HepG2 (cell line): ENCODE measurements at regions not wholly inside any gene's neighbourhood (a gene's known extent, or its start where the extent isn't known, plus 50 kb on each side); places are given as distances from the start of the nearest gene placed in this dataset.

ENCODE experiments used
- ATAC-seq: fragments of 200-7000 bp; cut with Tn5 transposase; 3 replicates; pipeline ENCODE4 v1.9.1; 2020; ENCODE audit warnings: mild to moderate bottlenecking, moderate library complexity
- BruUV-seq: library from RNA; stranded (reverse); fragments of 400-500 nt; replicated peaks from 2 replicates; lab custom pipeline; 2021; lab: Mats Ljungman, UMichigan
- CTCF ChIA-PET: fragments of 300-600 bp; formaldehyde crosslinking; extraction: SDS; loops from one replicate; lab custom pipeline; 2021; ENCODE audit warnings: low total read pairs, inconsistent platforms, low intra/inter-chr PET ratio; lab: Yijun Ruan, JAX
- POLR2A ChIA-PET: fragments of 350-600 bp; sonication (Branson Sonifier 250); formaldehyde crosslinking; loops from one replicate; lab custom pipeline; 2020; ENCODE audit warnings: antibody characterized with exemption, inconsistent platforms; lab: Yijun Ruan, JAX
- DNase-seq: peaks from one replicate; pipeline ENCODE4 v3.0.0-alpha.2; 2015; ENCODE audit warnings: low spot score
- FAIRE-seq: peaks from 3 replicates; lab custom pipeline; 2011; peaks lifted over from hg19 to GRCh38; lab: Jason Lieb, UNC
- H2AFZ ChIP-seq: one replicate; pipeline ENCODE4 v1.6.1; 2011; ENCODE audit warnings: low read length, inconsistent platforms
- H3K27ac ChIP-seq: fragments of 300-600 bp; 3 replicates; pipeline ENCODE4 v1.8.0; 2011; ENCODE audit warnings: mixed run types, mild to moderate bottlenecking, mixed read lengths, low read length, inconsistent platforms; ENCODE audit not compliant: insufficient read depth; ENCODE audit errors: extremely low read length
- H3K27me3 ChIP-seq, 2 experiments: fragments of 200-600 bp in 1 of 2; 2 replicates in 1 of 2; 3 replicates in 1 of 2; pipeline versions ENCODE4 v1.6.0 to v1.8.0; 2011; ENCODE audit warnings: low read length in 2 of 2, mild to moderate bottlenecking in 2 of 2, moderate library complexity in 2 of 2, inconsistent platforms in 1 of 2; ENCODE audit not compliant: insufficient read depth in 2 of 2, control insufficient read depth in 1 of 2
- H3K36me3 ChIP-seq, 2 experiments: fragments of 200-600 bp in 1 of 2; replicated peaks in 1 of 2; 2 replicates in 1 of 2; 3 replicates in 1 of 2; pipeline versions ENCODE4 v1.5.1 to v1.8.0; 2011; ENCODE audit warnings: low read length in 2 of 2, inconsistent platforms in 1 of 2; ENCODE audit not compliant: insufficient read depth in 2 of 2, control insufficient read depth in 1 of 2
- H3K4me1 ChIP-seq: 2 replicates; pipeline ENCODE4 v1.5.1; 2012; ENCODE audit warnings: low read length, inconsistent platforms; ENCODE audit not compliant: insufficient read depth
- H3K4me2 ChIP-seq: 2 replicates; pipeline ENCODE4 v1.6.0; 2011; ENCODE audit warnings: low read depth, low read length, inconsistent platforms
- H3K4me3 ChIP-seq, 3 experiments: fragments of 200-600 bp in 1 of 3; sonication (generic), shearing (Covaris generic) in 1 of 3; replicated peaks in 1 of 3; 2 replicates each; pipeline ENCODE4 v1.5.1; 2011 to 2016; ENCODE audit warnings: low read length in 3 of 3, inconsistent platforms in 2 of 3, low read depth in 2 of 3, mild to moderate bottlenecking in 2 of 3, control low read depth in 1 of 3, mixed read lengths in 1 of 3; ENCODE audit not compliant: insufficient read depth in 1 of 3
- H3K79me2 ChIP-seq: one replicate; pipeline ENCODE4 v1.6.1; 2011; ENCODE audit warnings: low read length, inconsistent platforms; ENCODE audit not compliant: insufficient read depth
- H3K9ac ChIP-seq: 2 replicates; pipeline ENCODE4 v1.6.0; 2011; ENCODE audit warnings: mild to moderate bottlenecking, low read depth, low read length, inconsistent platforms; ENCODE audit not compliant: insufficient read depth
- H3K9me3 ChIP-seq: 2 replicates; pipeline ENCODE4 v1.5.1; 2012; ENCODE audit warnings: mild to moderate bottlenecking, low read length
- H4K20me1 ChIP-seq: 2 replicates; pipeline ENCODE4 v1.6.0; 2011; ENCODE audit warnings: inconsistent platforms, mild to moderate bottlenecking, low read length, moderate library complexity; ENCODE audit not compliant: insufficient read depth
- ADNP ChIP-seq: sonication (generic); formaldehyde crosslinking; IDR thresholded peaks from 2 replicates; pipeline ENCODE4 v1.4.0; 2020; ENCODE audit warnings: missing genetic modification reagents
- AHR ChIP-seq: IDR thresholded peaks from 2 replicates; pipeline ENCODE4 v1.6.1; 2018; ENCODE audit warnings: missing genetic modification reagents, missing compliant biosample characterization
- ATF7 ChIP-seq, 2 experiments: fragments of 450-650 bp in 1 of 2; sonication (generic) in 1 of 2; formaldehyde crosslinking in 1 of 2; IDR thresholded peaks; 2 replicates each; pipeline versions ENCODE4 v1.4.0 to v1.6.1; 2016 to 2020; ENCODE audit warnings: antibody characterized with exemption in 1 of 2, mild to moderate bottlenecking in 1 of 2, missing genetic modification reagents in 1 of 2
- CENPT ChIP-seq: sonication (generic); formaldehyde crosslinking; IDR thresholded peaks from 2 replicates; pipeline ENCODE4 v1.8.0; 2022; ENCODE audit warnings: low read depth, mild to moderate bottlenecking, moderate library complexity, missing genetic modification reagents
- CREB1 ChIP-seq, 2 experiments: fragments of 450-650 bp in 1 of 2; IDR thresholded peaks; 2 replicates each; pipeline ENCODE4 v1.6.1; 2016 to 2017; ENCODE audit warnings: control low read depth in 1 of 2, mild to moderate bottlenecking in 1 of 2, missing compliant biosample characterization in 1 of 2, missing genetic modification characterization in 1 of 2
- GATAD1 ChIP-seq: IDR thresholded peaks from 2 replicates; pipeline ENCODE4 v1.6.1; 2016; ENCODE audit warnings: missing genetic modification reagents, missing compliant biosample characterization
- ISX ChIP-seq: sonication (generic); formaldehyde crosslinking; conservative IDR thresholded peaks from 2 replicates; pipeline ENCODE4 v1.5.0; 2020; ENCODE audit warnings: missing genetic modification reagents
- NBN ChIP-seq: fragments of 450-650 bp; conservative IDR thresholded peaks from 2 replicates; pipeline ENCODE4 v1.6.1; 2017
- RFXANK ChIP-seq: IDR thresholded peaks from 2 replicates; pipeline ENCODE4 v1.6.1; 2016
- TAF1 ChIP-seq: sonication (generic); formaldehyde crosslinking; IDR thresholded peaks from 2 replicates; pipeline ENCODE4 v1.4.0; 2020; ENCODE audit warnings: missing genetic modification reagents
- ZNF207 ChIP-seq: fragments of 450-650 bp; IDR thresholded peaks from 2 replicates; pipeline ENCODE4 v1.6.1; 2016; ENCODE audit warnings: antibody characterized with exemption, borderline replicate concordance
- ZNF841 ChIP-seq: sonication (generic); formaldehyde crosslinking; IDR thresholded peaks from 2 replicates; pipeline ENCODE4 v1.8.1; 2023; ENCODE audit warnings: missing genetic modification reagents, borderline replicate concordance
- WGBS: methylation state at CpG from one replicate; pipeline ENCODE4 v1.1.6; 2017; ENCODE audit warnings: low lambda C conversion rate; 5-methylcytosine and 5-hydroxymethylcytosine counted together
- in situ Hi-C: cut with HindIII; loops from 2 replicates; pipeline ENCODE4 v1.10.0; 2017; ENCODE audit warnings: low pct_unique_long_range_greater_than_20kb; ENCODE audit not compliant: extremely low pct_ligation_motif_present
- intact Hi-C: fragments of 100-400 bp; cut with micrococcal nuclease; formaldehyde crosslinking; loops from one replicate; pipeline ENCODE4 v1.10.0; 2022; ENCODE audit not compliant: unreplicated experiment
- TF ChIP-seq, protein P1 (sequence below): sonication (generic); formaldehyde crosslinking; IDR thresholded peaks from 2 replicates; pipeline ENCODE4 v1.4.0; 2020; ENCODE audit warnings: missing genetic modification reagents
- TF ChIP-seq, protein P2 (sequence below): sonication (generic); formaldehyde crosslinking; IDR thresholded peaks from 2 replicates; pipeline ENCODE4 v1.8.0; 2022; ENCODE audit warnings: mild to moderate bottlenecking, missing genetic modification reagents, borderline replicate concordance
- TF ChIP-seq, protein P3 (sequence below): sonication (generic); formaldehyde crosslinking; IDR thresholded peaks from 2 replicates; pipeline ENCODE4 v1.4.0; 2020; ENCODE audit warnings: low read depth, mild to moderate bottlenecking, missing genetic modification reagents

DNA sequence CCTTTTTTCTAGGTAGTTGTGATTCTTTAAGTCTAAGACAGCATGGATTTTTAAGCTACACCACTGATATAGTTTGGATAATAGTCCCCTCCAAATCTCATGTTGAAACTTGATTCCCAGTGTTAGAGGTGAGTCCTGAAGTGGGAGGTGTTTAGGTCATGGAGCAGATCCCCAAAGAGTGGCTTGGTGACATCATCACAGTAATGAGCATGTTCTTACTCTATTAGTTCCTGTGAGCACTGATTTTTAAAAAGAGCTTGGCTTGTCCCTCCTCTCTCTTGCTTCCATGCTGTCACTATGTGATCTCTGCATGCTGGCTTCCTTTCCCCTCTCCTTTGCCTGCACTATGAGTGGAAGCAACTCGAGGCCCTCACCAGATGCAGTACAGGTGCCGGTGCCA lies 115.5 kb downstream of the LEPR start:
- H3K79me2 ChIP-seq = no peaks in the 10 kb centered on the region
- no peak overlapping the region for H3K27ac ChIP-seq
- H3K9ac ChIP-seq = no peak overlapping the region
- WGBS = 54% methylated on average over 2 of the region's 2 CpGs
- no peak overlapping the region for H3K4me3 ChIP-seq
- intact Hi-C loops (no loop called here), in situ Hi-C loops (no loop called here)
- no peak for ATAC-seq
- H4K20me1 ChIP-seq = no peaks in the 10 kb centered on the region
- peaks cover 8% of the 10 kb centered on the region; the same call in 1 of the 2 replicates for H3K4me1 ChIP-seq
- no peak overlapping the region for H2AFZ ChIP-seq
- H3K27me3 ChIP-seq = no peaks in the 10 kb centered on the region
- no peak for FAIRE-seq
- DNase-seq = no peak
- H3K9me3 ChIP-seq = no peaks in the 10 kb centered on the region
- no peak overlapping the region for H3K4me2 ChIP-seq
- BruUV-seq = no TSS peak
- CTCF ChIA-PET = no interaction called here
- TF ChIP-seq ZNF841 (CRISPR knock-in tag) (no peak), ATF7 (IDR thresholded peaks at IDR 0.05) (peak; percentile 30; the same call in 1 of the 2 replicates), ATF7 (CRISPR knock-in tag; IDR thresholded peaks at IDR 0.05) (no peak), CREB1 (IDR thresholded peaks at IDR 0.05) (0 out of 2 replicates have a peak, but pooled peaks have one; percentile 9), CREB1 (CRISPR knock-in tag; IDR thresholded peaks at IDR 0.05) (no peak)
- H3K36me3 ChIP-seq = no peaks in the 10 kb centered on the region
- POLR2A ChIA-PET = no interaction called here

DNA sequence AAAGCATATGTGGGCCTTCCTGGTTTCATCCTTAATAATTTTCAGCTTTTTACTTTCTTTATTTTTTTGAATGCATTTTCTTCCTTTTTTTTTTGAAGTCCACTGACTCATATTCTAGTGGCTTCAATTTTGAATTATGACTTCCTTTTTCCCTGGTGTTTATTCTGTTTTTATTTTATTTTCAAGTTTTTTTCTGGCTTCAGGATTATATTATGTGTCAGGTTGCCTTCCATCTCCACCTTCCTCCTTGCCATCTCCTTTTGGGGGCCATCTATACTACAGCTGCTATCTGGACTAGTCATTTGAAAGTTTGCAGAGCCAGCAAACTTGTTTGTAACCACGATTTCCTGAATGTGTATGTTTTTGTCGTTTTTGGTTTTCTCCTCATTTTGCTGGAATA lies 117.6 kb downstream of the LEPR start:
- intact Hi-C loops = no loop called here
- BruUV-seq = no TSS peak
- WGBS = 20% methylated on average over 2 of the region's 2 CpGs
- no peaks in the 10 kb centered on the region for H3K36me3 ChIP-seq
- peaks cover 8% of the 10 kb centered on the region; the same call in 1 of the 2 replicates for H3K4me1 ChIP-seq
- no peak overlapping the region for H3K27ac ChIP-seq
- no peak overlapping the region for H3K4me3 ChIP-seq
- ChIA-PET POLR2A (no interaction called here), CTCF (no interaction called here)
- in situ Hi-C loops = no loop called here
- no peak for DNase-seq
- no peak for ATAC-seq
- no peaks in the 10 kb centered on the region for H3K27me3 ChIP-seq
- H3K9ac ChIP-seq = no peak overlapping the region
- H3K9me3 ChIP-seq = no peaks in the 10 kb centered on the region
- H2AFZ ChIP-seq = no peak overlapping the region
- H3K79me2 ChIP-seq = no peaks in the 10 kb centered on the region
- no peak for FAIRE-seq
- H4K20me1 ChIP-seq = no peaks in the 10 kb centered on the region
- no peak overlapping the region for H3K4me2 ChIP-seq
- TF ChIP-seq ADNP (no peak), AHR (no peak), ISX (CRISPR knock-in tag) (no peak), RFXANK (no peak), CENPT (CRISPR knock-in tag) (no peak), ZNF207 (no peak), TAF1 (CRISPR knock-in tag) (no peak), GATAD1 (CRISPR knock-in tag) (no peak), NBN (no peak)
- TF ChIP-seq, protein P1, sequence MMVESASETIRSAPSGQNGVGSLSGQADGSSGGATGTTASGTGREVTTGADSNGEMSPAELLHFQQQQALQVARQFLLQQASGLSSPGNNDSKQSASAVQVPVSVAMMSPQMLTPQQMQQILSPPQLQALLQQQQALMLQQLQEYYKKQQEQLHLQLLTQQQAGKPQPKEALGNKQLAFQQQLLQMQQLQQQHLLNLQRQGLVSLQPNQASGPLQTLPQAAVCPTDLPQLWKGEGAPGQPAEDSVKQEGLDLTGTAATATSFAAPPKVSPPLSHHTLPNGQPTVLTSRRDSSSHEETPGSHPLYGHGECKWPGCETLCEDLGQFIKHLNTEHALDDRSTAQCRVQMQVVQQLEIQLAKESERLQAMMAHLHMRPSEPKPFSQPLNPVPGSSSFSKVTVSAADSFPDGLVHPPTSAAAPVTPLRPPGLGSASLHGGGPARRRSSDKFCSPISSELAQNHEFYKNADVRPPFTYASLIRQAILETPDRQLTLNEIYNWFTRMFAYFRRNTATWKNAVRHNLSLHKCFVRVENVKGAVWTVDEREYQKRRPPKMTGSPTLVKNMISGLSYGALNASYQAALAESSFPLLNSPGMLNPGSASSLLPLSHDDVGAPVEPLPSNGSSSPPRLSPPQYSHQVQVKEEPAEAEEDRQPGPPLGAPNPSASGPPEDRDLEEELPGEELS (CRISPR knock-in tag) = no peak
- TF ChIP-seq, protein P2, sequence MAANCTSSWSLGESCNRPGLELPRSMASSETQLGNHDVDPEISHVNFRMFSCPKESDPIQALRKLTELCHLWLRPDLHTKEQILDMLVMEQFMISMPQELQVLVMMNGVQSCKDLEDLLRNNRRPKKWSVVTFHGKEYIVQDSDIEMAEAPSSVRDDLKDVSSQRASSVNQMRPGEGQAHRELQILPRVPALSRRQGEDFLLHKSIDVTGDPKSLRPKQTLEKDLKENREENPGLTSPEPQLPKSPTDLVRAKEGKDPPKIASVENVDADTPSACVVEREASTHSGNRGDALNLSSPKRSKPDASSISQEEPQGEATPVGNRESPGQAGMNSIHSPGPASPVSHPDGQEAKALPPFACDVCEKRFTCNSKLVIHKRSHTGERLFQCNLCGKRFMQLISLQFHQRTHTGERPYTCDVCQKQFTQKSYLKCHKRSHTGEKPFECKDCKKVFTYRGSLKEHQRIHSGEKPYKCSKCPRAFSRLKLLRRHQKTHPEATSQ (CRISPR knock-in tag) = no peak
- TF ChIP-seq, protein P3, sequence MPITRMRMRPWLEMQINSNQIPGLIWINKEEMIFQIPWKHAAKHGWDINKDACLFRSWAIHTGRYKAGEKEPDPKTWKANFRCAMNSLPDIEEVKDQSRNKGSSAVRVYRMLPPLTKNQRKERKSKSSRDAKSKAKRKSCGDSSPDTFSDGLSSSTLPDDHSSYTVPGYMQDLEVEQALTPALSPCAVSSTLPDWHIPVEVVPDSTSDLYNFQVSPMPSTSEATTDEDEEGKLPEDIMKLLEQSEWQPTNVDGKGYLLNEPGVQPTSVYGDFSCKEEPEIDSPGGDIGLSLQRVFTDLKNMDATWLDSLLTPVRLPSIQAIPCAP (CRISPR knock-in tag) = no peak
